ENCODE measurements at regions not wholly inside any gene's neighbourhood (a gene's known extent, or its start where the extent isn't known, plus 50 kb on each side); places are given as distances from the start of the nearest gene placed in this dataset.

DNA sequence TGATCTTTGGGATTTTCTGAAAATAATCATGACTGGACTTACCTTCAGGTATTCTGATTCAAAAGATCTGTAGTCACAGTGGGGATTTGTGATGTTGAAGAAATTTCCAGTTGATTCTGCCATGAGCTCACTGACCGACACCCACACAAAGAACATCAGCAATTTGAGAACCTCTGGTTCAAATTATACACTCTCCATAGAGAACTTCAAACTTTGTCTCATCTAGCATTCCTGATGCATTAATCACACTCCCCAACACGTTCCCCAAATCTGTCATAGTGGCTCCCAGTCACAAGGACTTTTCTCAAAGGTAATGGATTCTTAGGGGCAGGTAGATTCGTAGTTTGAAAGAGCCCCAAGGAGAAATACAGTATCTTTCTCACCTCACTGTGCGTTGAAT, 584.3 kb downstream of the FBXO15 start:
- TF ChIP-seq, protein P1, sequence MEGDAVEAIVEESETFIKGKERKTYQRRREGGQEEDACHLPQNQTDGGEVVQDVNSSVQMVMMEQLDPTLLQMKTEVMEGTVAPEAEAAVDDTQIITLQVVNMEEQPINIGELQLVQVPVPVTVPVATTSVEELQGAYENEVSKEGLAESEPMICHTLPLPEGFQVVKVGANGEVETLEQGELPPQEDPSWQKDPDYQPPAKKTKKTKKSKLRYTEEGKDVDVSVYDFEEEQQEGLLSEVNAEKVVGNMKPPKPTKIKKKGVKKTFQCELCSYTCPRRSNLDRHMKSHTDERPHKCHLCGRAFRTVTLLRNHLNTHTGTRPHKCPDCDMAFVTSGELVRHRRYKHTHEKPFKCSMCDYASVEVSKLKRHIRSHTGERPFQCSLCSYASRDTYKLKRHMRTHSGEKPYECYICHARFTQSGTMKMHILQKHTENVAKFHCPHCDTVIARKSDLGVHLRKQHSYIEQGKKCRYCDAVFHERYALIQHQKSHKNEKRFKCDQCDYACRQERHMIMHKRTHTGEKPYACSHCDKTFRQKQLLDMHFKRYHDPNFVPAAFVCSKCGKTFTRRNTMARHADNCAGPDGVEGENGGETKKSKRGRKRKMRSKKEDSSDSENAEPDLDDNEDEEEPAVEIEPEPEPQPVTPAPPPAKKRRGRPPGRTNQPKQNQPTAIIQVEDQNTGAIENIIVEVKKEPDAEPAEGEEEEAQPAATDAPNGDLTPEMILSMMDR (conservative IDR thresholded peaks at IDR 0.05; ENCODE audit: low read length): no peak
- no peak for TF ChIP-seq EZH2phosphoT487 (IDR thresholded peaks at IDR 0.05; ENCODE audit: borderline replicate concordance)

All from Loucy (cell line).